ENCODE measurements at regions not wholly inside any gene's neighbourhood (a gene's known extent, or its start where the extent isn't known, plus 50 kb on each side); places are given as distances from the start of the nearest gene placed in this dataset.
"Not testable (repeated sequence)": the region's sequence is repeated elsewhere in the genome, so short reads cannot be mapped to it uniquely, and the experiment has no call there.

DNA sequence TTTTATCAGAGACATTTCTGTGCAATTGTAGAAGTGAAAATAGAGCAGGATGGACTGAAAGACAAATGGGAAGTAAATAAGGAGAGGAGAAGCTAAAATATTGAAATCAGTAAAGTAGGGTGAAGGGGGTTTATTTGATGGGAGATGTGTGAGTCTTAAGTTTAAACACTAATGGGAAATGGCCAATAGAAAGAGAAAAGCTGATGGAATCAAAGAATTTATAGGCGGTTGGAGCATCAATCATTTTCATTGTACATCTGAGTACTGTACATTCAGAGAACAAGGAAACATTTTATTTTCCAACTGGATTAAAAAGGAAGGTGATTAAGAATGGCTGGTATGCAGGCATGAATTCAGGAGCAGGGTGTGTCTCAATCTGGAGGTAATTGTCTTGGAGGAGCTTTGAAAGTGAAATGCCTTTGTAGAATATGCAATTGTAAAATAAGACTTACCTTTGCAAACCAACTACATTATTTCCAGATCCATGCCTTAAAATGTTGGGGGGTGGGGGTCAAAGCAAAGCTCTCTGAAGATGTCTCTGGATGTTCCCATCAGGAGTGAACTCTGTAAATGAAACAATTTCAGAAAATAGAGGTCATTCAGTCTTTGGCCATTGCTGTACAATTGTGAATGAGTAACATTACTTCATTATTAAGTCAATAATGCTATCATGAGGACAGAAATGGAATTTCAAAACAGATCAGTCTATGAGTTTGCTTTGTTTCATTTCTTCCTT is 227.4 kb downstream of the SPATA31A1 start:
- H3K27ac ChIP-seq; H3K9me3 ChIP-seq (replicated peaks in 1 of 11); H3K4me2 ChIP-seq; H3K4me3 ChIP-seq; H3K4me1 ChIP-seq; H3K27me3 ChIP-seq; H3K9ac ChIP-seq; H4K20me1 ChIP-seq; H3K36me3 ChIP-seq: not testable (repeated sequence)

DNA sequence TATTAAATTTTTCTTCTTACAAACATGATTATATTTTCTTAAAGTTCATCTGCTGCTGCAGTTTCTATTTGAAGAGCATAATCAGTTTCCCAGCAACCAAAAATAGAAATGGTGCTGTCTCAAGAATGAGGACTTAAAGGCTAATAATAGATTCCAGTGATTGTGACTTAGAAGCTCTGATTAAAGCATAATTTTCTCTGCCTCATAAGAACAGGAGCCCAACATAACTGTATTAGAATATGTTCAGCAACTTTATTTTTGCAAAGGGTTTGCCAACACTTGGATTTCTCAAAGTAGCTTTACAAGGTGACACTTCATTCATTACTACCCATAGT is 227.9 kb downstream of the SPATA31A1 start:
- not testable (repeated sequence) for H3K4me3 ChIP-seq; H3K9ac ChIP-seq; H3K9me3 ChIP-seq (replicated peaks in 1 of 11); H3K27me3 ChIP-seq; H4K20me1 ChIP-seq; H3K4me1 ChIP-seq; H3K4me2 ChIP-seq; H3K36me3 ChIP-seq; H3K27ac ChIP-seq

DNA sequence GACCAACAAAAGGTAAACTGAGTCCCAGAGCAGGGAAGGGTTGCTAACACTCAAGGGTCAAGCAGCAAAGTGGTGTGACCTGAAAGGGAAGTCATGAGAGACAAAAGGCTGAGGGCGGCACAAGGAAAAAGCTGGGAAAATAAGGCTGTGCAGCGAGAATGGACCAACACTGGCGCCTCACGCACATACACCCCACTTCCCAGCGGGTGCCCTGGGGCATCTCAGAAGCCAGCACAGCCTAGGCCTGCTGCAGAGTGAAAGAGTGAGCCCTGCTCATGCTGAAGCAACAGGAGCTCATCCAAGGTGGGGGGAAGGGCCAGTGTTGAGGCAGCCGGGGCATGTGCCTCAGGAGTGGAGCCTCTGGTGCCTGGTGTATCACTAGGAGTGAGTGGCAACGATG is 229.8 kb downstream of the SPATA31A1 start:
- H4K20me1 ChIP-seq; H3K4me1 ChIP-seq; H3K9me3 ChIP-seq (replicated peaks in 1 of 11); H3K27ac ChIP-seq; H3K4me2 ChIP-seq; H3K4me3 ChIP-seq; H3K36me3 ChIP-seq; H3K27me3 ChIP-seq; H3K9ac ChIP-seq: not testable (repeated sequence)

DNA sequence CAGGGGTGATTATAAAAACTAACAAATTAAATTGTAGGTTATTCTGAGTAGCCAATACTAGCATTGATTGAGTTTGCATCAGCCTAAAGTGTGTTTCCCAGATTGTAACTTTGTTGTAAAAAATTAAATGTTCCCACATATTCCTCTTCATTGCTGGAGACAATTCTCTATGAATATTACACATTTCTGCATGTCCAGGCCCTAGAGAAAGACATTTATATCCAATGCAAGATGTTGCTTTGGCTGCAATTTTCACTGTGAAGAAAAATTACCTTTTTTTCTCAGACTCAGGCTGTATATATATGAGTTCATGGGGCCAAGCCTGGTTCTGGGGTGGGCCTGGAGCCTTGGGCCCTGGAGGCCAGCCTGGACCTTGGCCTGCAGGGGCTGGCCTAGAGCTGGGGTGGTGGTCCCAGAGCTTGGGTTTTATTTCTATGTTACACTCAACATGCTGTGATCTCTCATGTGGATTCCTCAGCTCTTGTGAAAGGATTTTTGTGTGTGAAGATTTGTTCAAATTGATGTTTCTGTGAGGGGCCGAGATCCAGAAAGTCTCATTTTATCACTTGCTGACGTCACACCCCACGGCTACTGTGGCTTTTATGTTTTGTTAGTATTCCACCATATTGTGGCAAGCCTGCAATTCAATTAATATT is 232.5 kb downstream of the SPATA31A1 start:
- TF ChIP-seq Cebpa-rat (IDR thresholded peaks at IDR 0.05): no peak
- H3K4me1 ChIP-seq: no peaks in the 10 kb centered on the region

DNA sequence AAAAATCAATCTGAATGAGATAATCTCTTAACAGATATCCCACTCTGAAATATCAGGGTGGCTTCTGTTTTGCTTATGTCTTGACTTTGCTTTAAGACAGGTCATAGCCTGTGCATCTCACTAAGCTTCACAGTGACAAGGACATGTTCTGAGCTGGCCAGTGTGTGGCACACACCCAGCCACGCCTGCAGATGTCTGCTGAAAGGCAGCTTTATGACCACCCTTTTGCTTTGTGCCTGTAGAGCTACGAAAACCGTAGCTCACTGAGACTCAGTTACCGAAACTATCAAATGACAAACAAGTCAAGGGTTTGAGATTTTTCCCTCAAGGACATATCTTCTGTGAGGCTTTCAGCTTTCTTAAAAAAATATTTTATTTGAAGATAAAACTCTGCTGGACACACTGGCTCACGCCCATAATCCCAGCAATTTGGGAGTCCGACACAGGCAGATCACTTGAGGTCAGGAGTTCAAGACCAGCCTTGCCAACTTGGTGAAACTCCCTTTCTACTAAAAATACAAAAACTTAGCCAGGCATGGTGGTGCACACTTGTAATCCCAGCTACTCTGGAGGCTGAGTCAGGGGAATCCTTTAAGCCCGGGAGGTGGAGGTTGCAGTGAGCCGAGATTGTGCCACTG is 233.2 kb downstream of the SPATA31A1 start:
- H3K36me3 ChIP-seq: no peaks in the 10 kb centered on the region
- H3K9me3 ChIP-seq (replicated peaks in 1 of 11): no peaks in the 10 kb centered on the region
- H3K27ac ChIP-seq: no peak overlapping the region
- TF ChIP-seq Cebpa-rat (IDR thresholded peaks at IDR 0.05): no peak
- H3K4me3 ChIP-seq: no peak overlapping the region
- H3K4me1 ChIP-seq: no peaks in the 10 kb centered on the region
- no peak overlapping the region for H3K4me2 ChIP-seq
- H4K20me1 ChIP-seq: no peaks in the 10 kb centered on the region
- H3K9ac ChIP-seq: no peak overlapping the region
- no peaks in the 10 kb centered on the region for H3K27me3 ChIP-seq

More for the DNA sequence above, 232.5 kb downstream of the SPATA31A1 start:
- H3K4me2 ChIP-seq: no peak overlapping the region
- no peak overlapping the region for H3K9ac ChIP-seq
- H3K27me3 ChIP-seq: no peaks in the 10 kb centered on the region
- no peak overlapping the region for H3K27ac ChIP-seq
- no peak overlapping the region for H3K4me3 ChIP-seq
- no peaks in the 10 kb centered on the region for H3K36me3 ChIP-seq
- no peaks in the 10 kb centered on the region for H3K9me3 ChIP-seq (replicated peaks in 1 of 11)
- no peaks in the 10 kb centered on the region for H4K20me1 ChIP-seq

DNA sequence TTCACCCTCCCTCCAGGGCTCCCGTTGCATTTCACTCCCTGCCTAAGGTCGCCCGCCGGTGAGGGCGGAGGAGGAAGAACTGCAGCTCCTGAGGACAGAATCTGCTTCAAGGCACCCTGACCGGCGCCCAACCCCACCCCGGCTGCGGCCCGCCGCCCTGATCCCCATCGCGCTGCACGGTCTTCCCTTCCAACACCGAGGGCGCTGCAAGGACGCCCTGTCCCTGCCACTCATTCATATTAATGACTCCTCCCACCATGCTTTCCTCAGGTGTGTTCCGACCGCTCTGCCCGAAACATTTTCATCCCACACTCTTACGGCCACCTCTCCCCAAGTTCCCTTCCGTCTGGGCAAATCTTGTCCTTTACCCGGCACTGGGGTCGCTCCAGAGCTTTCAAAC is 248.6 kb downstream of the SPATA31A1 start:
- not testable (repeated sequence) for H3K4me3 ChIP-seq; H3K27ac ChIP-seq; H3K4me2 ChIP-seq; H4K20me1 ChIP-seq; H3K27me3 ChIP-seq; H3K4me1 ChIP-seq; H3K36me3 ChIP-seq; H3K9me3 ChIP-seq (replicated peaks in 1 of 11); H3K9ac ChIP-seq

DNA sequence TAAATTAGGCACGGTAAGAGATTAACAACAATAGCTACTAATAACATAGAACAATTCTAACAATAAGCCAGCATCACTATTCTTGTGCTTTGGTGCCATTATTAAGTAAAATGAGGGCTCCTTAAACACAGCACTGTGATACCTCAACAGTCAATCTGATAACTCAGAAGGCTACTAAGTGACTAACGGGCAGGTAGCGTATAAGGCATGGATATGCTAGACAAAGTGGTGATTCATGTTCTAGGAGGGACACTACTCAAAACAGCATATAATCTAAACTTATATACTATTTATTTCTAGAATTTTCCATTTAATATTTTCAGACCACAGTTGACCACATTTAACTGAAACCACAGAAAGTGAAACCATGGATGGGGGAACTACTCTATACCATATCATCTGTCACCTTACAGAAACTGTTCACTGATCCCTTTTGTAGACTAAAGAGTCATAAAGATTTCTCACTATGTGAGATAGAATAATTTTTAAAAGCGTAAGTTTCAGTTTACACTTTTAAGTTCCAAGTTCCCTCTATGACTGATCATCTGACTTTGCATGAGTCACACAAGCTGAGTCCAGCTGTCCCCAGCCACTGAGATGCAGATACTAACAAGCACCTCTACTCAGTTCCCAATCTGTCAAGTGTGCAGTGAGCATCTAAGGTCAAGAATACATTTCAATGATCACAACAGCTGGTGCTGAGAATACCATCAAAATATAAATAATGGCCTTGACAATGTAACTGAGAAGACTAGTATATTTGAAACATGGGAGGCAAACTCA is 256.2 kb downstream of the SPATA31A1 start:
- H3K4me3 ChIP-seq: not testable (repeated sequence)

DNA sequence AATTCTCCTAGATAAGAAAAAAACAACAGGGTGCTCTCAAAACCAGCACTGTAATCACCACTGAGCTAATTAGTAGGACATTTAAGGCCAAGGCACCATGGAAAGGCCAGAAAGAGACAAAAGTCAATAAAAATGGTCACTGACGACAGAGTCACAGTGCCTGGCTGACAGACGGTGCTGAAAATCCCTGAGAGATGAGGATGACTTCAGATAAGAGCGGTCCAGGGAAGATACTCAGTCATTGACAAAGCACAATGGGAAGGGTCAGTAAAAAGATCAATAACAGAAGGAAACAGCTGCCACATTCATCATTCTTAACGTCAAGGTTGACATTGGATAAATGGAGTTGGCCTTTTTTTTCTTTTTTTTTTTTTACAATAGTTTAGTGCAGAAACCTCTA is 261.0 kb downstream of the SPATA31A1 start:
- not testable (repeated sequence) for H3K9me3 ChIP-seq (replicated peaks in 1 of 11); H3K4me2 ChIP-seq; H3K27me3 ChIP-seq; H3K4me3 ChIP-seq; H3K27ac ChIP-seq; H3K9ac ChIP-seq; H3K4me1 ChIP-seq; H4K20me1 ChIP-seq; H3K36me3 ChIP-seq

More for the DNA sequence above, 256.2 kb downstream of the SPATA31A1 start:
- not testable (repeated sequence) for H3K27me3 ChIP-seq; H3K36me3 ChIP-seq; H3K9me3 ChIP-seq (replicated peaks in 1 of 11); H4K20me1 ChIP-seq; H3K27ac ChIP-seq; H3K4me1 ChIP-seq; H3K9ac ChIP-seq; H3K4me2 ChIP-seq

DNA sequence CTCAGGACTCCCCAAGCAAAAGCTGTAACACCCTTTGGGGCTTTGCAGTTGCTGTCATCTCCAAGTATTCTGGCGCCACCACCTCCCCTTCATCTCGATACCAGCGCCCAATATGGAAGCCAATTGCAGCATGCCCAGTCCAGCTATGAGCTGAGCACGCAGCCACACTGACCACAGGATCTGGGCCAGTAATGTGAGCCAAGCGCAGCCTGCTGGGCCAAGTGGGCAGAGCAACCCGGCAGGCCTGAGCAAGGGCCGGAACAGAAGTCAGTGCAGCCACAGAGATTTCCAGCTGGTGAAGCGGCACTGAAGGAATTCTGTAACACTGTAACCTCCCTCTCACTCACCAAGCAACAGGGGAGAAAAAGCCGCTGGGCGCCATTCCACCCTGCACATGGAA is 268.6 kb downstream of the SPATA31A1 start:
- not testable (repeated sequence) for H3K27ac ChIP-seq; H3K9me3 ChIP-seq (replicated peaks in 1 of 11); H3K4me3 ChIP-seq; H3K9ac ChIP-seq; H3K27me3 ChIP-seq; H3K36me3 ChIP-seq; H3K4me1 ChIP-seq; H3K4me2 ChIP-seq; H4K20me1 ChIP-seq

DNA sequence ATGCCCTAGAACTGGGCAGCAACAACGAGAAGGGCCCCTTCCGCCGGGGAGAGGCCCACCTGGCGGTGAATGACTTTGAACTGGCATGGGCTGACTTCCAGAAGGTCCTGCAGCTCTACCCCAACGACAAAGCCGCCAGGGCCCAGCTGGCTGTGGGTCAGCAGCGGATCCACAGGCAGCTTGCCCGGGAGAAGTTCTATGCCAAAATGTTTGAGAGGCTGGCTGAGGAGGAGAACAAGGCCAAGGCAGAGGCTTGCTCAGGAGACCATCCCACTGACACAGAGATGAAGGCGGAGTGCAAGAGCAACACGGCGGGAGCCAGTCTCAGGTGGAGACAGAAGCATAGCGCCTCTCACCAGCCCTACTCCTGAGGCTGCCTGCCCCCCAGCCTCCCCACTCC is 276.6 kb downstream of the SPATA31A1 start:
- H3K4me3 ChIP-seq; H3K9ac ChIP-seq; H3K4me1 ChIP-seq; H3K27me3 ChIP-seq; H3K36me3 ChIP-seq; H4K20me1 ChIP-seq; H3K27ac ChIP-seq; H3K9me3 ChIP-seq (replicated peaks in 1 of 11); H3K4me2 ChIP-seq: not testable (repeated sequence)

DNA sequence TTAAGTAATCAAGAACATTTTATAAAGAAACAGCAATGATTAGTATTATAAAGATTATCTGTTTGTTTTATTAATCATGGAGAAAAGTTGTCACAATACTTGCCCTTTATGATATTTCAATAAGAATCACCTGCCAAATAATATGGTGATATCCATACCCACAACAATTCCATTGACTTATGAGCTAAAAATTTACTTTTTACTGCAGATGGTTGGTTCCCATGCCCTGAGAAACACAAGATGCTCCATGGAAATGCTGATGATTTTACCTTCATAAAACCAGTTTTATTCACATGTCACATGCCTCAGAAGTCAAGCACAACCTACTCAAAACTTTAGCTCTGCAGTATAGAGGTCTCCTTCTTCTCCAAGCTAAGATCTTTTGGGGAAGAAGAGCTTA is 293.6 kb downstream of the SPATA31A1 start:
- not testable (repeated sequence) for H3K9me3 ChIP-seq (replicated peaks in 1 of 11); H3K4me2 ChIP-seq; H3K27me3 ChIP-seq; H4K20me1 ChIP-seq; H3K27ac ChIP-seq; H3K4me3 ChIP-seq; H3K4me1 ChIP-seq; H3K9ac ChIP-seq; H3K36me3 ChIP-seq

DNA sequence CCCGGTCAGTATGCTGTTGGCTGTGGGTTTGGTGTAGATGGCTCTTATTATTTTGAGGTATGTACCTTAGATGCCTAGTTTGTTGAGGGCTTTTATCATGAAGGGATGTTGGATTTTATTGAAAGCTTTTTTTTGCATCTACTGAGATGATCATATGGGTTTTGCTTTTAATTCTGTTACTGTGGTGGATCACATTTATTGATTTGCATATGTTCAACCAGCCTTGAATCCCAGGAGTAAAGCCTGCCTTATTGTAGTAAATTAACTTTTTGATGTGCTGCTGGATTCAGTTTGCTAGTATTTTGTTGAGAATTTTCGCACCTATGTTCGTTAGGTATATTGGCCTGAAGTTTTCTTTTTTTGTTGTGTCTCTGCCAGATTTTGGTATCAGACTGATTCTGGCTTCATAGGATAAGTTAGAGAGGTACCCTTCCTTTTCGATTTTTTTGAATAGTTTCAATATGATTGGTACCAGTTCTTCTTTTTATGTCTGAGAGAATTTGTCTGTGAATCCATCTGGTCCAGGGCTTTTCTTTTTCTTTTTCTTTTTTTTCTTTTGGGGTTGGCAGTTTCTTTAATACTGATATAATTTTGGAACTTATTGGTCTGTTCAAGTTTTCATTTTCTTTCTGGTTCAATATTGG is 301.6 kb downstream of the SPATA31A1 start:
- H3K4me3 ChIP-seq; H3K9me3 ChIP-seq (replicated peaks in 1 of 11); H3K9ac ChIP-seq; H3K36me3 ChIP-seq; H3K27me3 ChIP-seq; H3K4me2 ChIP-seq; H3K4me1 ChIP-seq; H4K20me1 ChIP-seq; H3K27ac ChIP-seq: not testable (repeated sequence)

DNA sequence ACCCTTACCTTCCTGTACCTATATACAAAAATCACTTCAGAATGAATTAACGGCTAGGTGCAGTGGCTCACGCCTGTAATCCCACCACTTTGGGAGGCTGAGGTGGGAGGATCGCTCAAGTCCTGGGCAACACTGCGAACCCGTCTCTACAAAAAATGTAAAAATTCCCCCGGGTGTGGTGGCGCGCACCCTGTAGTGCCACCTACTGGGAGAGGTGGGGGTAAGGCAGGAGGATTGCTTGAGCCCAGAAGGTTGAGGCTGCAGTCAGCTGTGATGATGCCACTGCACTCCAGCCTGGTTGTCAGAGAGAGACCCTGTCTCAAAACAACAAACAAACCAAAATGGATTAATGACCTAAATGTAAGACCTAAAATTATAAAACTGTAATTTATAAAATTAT is 307.6 kb downstream of the SPATA31A1 start:
- not testable (repeated sequence) for H3K36me3 ChIP-seq; H3K4me2 ChIP-seq; H3K4me3 ChIP-seq; H3K9ac ChIP-seq; H3K27me3 ChIP-seq; H3K9me3 ChIP-seq (replicated peaks in 1 of 11); H3K4me1 ChIP-seq; H3K27ac ChIP-seq; H4K20me1 ChIP-seq
